CD4-positive, alpha-beta T cell treated with Interleukin-15 for 1 hour (primary cell): ENCODE measurements at regions not wholly inside any gene's neighbourhood (a gene's known extent, or its start where the extent isn't known, plus 50 kb on each side); places are given as distances from the start of the nearest gene placed in this dataset.
"Not testable (repeated sequence)": the region's sequence is repeated elsewhere in the genome, so short reads cannot be mapped to it uniquely, and the experiment has no call there.

Experiments used
- DNase-seq: peaks from one replicate; pipeline ENCODE4 v3.0.0-alpha.2; 2020

GRCh38 chr2:83233326-83233725, 1225.8 kb downstream of the SUCLG1 start:
- no peak for DNase-seq

GRCh38 chr2:83229443-83229842, 1229.6 kb downstream of the SUCLG1 start:
- no peak for DNase-seq

- no peak for DNase-seq
Observed at GRCh38 chr2:83224591-83225200, 1234.4 kb downstream of the SUCLG1 start.

- DNase-seq = no peak
Observed at GRCh38 chr2:83221258-83221657, 1237.8 kb downstream of the SUCLG1 start.

GRCh38 chr2:83217854-83218253, 1241.2 kb downstream of the SUCLG1 start:
- DNase-seq = no peak

- no peak for DNase-seq
Observed at GRCh38 chr2:83196225-83196624, 1262.9 kb downstream of the SUCLG1 start.

- no peak for DNase-seq
Observed at GRCh38 chr2:83191316-83191715, 1267.8 kb downstream of the SUCLG1 start.

GRCh38 chr2:83186105-83186760, 1272.8 kb downstream of the SUCLG1 start:
- no peak for DNase-seq

- not testable (repeated sequence) for DNase-seq
Observed at GRCh38 chr2:83180862-83181530, 1278.1 kb downstream of the SUCLG1 start.

GRCh38 chr2:83176539-83176938, 1282.5 kb downstream of the SUCLG1 start:
- DNase-seq = no peak

- no peak for DNase-seq
Observed at GRCh38 chr2:83172841-83173240, 1286.2 kb downstream of the SUCLG1 start.

- no peak for DNase-seq
Observed at GRCh38 chr2:83168377-83168776, 1290.7 kb downstream of the SUCLG1 start.

GRCh38 chr2:83162421-83162820, 1296.7 kb downstream of the SUCLG1 start:
- DNase-seq = no peak

- DNase-seq = no peak
Observed at GRCh38 chr2:83160571-83160970, 1298.5 kb downstream of the SUCLG1 start.

- DNase-seq = no peak
Observed at GRCh38 chr2:83155826-83156225, 1303.3 kb downstream of the SUCLG1 start.

- DNase-seq = no peak
Observed at GRCh38 chr2:83143946-83144345, 1315.1 kb downstream of the SUCLG1 start.

GRCh38 chr2:83142934-83143333, 1316.1 kb downstream of the SUCLG1 start:
- no peak for DNase-seq

- DNase-seq = no peak
Observed at GRCh38 chr2:83115606-83116005, 1343.5 kb downstream of the SUCLG1 start.

- no peak for DNase-seq
Observed at GRCh38 chr2:83115155-83115554, 1343.9 kb downstream of the SUCLG1 start.

- no peak for DNase-seq
Observed at GRCh38 chr2:83113953-83114352, 1345.1 kb downstream of the SUCLG1 start.

GRCh38 chr2:83112858-83113257, 1346.2 kb downstream of the SUCLG1 start:
- no peak for DNase-seq

GRCh38 chr2:83109284-83109683, 1349.8 kb downstream of the SUCLG1 start:
- no peak for DNase-seq

GRCh38 chr2:83106853-83107252, 1352.2 kb downstream of the SUCLG1 start:
- no peak for DNase-seq

GRCh38 chr2:83104202-83104601, 1354.9 kb downstream of the SUCLG1 start:
- DNase-seq = no peak
